ENCODE measurements at regions not wholly inside any gene's neighbourhood (a gene's known extent, or its start where the extent isn't known, plus 50 kb on each side); places are given as distances from the start of the nearest gene placed in this dataset.

- intact Hi-C loops (cut with DNase I, micrococcal nuclease), result loop anchor here in 1 of 2 experiments (5.0 to 10.0 kb wide), 2 partner anchors 581 to 1083 kb away; partner anchors contain the start of gene HOXA9
- DNase-seq (no peak), ATAC-seq (ENCODE audit: poor library complexity) (no peak)
- CTCF ChIA-PET, result interaction anchor here (0.6 to 1.2 kb wide), 2 partner anchors 9 to 30 kb away, joined by 3 to 5 read pairs; no protein-coding TSS in a partner anchor
- Histone ChIP-seq H3K36me3 (ENCODE audit: insufficient read depth, low read length) (no peaks in the 10 kb centered on the region), H3K9me3 (ENCODE audit: control insufficient read depth in 1 of 2, insufficient read depth in 1 of 2, low read length in 2 of 2) (no peaks in the 10 kb centered on the region), H3K27me3 (ENCODE audit: control insufficient read depth in 1 of 2, insufficient read depth in 2 of 2, low read length in 2 of 2) (peaks cover 5 to 26% of the 10 kb centered on the region in 2 experiments), H3K27ac (ENCODE audit: low read depth in 1 of 2, low read length in 2 of 2) (no peak overlapping the region), H3K4me3 (ENCODE audit: low read length) (no peak overlapping the region), H3K4me1 (ENCODE audit: insufficient read depth, low read length) (peaks cover 4% of the 10 kb centered on the region)
- no peak overlapping the region for H3K27ac Mint-ChIP-seq
- POLR2A ChIA-PET, result no interaction called here
- no peaks in the 10 kb centered on the region for H3K9me3 Mint-ChIP-seq
- H3K4me1 Mint-ChIP-seq (ENCODE audit: low read depth), result peaks cover 11% of the 10 kb centered on the region
- H3K36me3 Mint-ChIP-seq (ENCODE audit: low read depth), result no peaks in the 10 kb centered on the region
- no peak for TF ChIP-seq CTCF (IDR thresholded peaks at IDR 0.05)
- H3K27me3 Mint-ChIP-seq, result peaks cover 27% of the 10 kb centered on the region
- H3K4me3 Mint-ChIP-seq, result no peak overlapping the region
These were observed 70.4 kb upstream of the NFE2L3 start for GRCh38 chr7:26081638-26082037.

GRCh38 chr7:26083113-26083512, 68.9 kb upstream of the NFE2L3 start:
- H3K4me3 Mint-ChIP-seq, result no peak overlapping the region
- H3K36me3 Mint-ChIP-seq (ENCODE audit: low read depth), result no peaks in the 10 kb centered on the region
- peaks cover 21% of the 10 kb centered on the region for H3K27me3 Mint-ChIP-seq
- POLR2A ChIA-PET, result interaction anchor here (0.8 to 1.1 kb wide), 3 partner anchors 100 to 202 kb away, joined by 3 read pairs; no protein-coding TSS in a partner anchor
- ATAC-seq (ENCODE audit: poor library complexity) (no peak), DNase-seq (no peak)
- Histone ChIP-seq H3K27me3 (ENCODE audit: control insufficient read depth in 1 of 2, insufficient read depth in 2 of 2, low read length in 2 of 2) (peaks cover 5 to 17% of the 10 kb centered on the region in 2 experiments), H3K36me3 (ENCODE audit: insufficient read depth, low read length) (no peaks in the 10 kb centered on the region), H3K9me3 (ENCODE audit: control insufficient read depth in 1 of 2, insufficient read depth in 1 of 2, low read length in 2 of 2) (no peaks in the 10 kb centered on the region), H3K27ac (ENCODE audit: low read depth in 1 of 2, low read length in 2 of 2) (no peak overlapping the region), H3K4me1 (ENCODE audit: insufficient read depth, low read length) (peaks cover 4% of the 10 kb centered on the region), H3K4me3 (ENCODE audit: low read length) (no peak overlapping the region)
- H3K27ac Mint-ChIP-seq, result no peak overlapping the region
- peaks cover 11% of the 10 kb centered on the region for H3K4me1 Mint-ChIP-seq (ENCODE audit: low read depth)
- CTCF ChIA-PET, result interaction anchor here (0.8 to 1.3 kb wide), 3 partner anchors 10 to 208 kb away, joined by 3 to 4 read pairs (median 3); no protein-coding TSS in a partner anchor
- intact Hi-C loops (cut with DNase I, micrococcal nuclease), result loop anchor here in 1 of 2 experiments (5.0 to 10.0 kb wide), 2 partner anchors 579 to 1082 kb away; partner anchors contain the start of gene HOXA9
- no peak for TF ChIP-seq CTCF (IDR thresholded peaks at IDR 0.05)
- H3K9me3 Mint-ChIP-seq, result no peaks in the 10 kb centered on the region

DNA sequence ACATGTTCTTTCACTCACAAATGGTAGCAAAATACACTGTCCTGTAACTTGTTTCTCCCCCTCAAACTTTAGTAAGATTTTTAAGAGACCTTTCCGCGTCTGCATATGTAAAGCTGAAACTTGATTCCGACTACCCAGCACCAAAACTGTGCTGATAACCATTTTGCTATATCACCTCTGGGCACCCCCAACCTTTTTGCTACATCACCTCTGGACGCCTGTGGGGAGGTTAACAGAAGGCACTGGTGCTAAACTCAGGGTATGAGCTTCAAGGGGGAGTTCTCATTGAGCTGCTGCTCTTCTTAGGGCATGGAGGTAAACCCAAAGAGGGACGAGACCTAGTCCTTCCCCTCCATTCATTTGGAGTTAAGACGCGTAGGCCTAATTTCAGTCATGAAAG, 67.6 kb upstream of the NFE2L3 start:
- no peak for TF ChIP-seq CTCF (IDR thresholded peaks at IDR 0.05)
- Histone ChIP-seq H3K4me3 (ENCODE audit: low read length) (no peak overlapping the region), H3K27me3 (ENCODE audit: control insufficient read depth in 1 of 2, insufficient read depth in 2 of 2, low read length in 2 of 2) (peaks cover 0 to 7% of the 10 kb centered on the region in 2 experiments), H3K27ac (ENCODE audit: low read depth in 1 of 2, low read length in 2 of 2) (no peak overlapping the region), H3K36me3 (ENCODE audit: insufficient read depth, low read length) (no peaks in the 10 kb centered on the region), H3K9me3 (ENCODE audit: control insufficient read depth in 1 of 2, insufficient read depth in 1 of 2, low read length in 2 of 2) (no peaks in the 10 kb centered on the region), H3K4me1 (ENCODE audit: insufficient read depth, low read length) (no peaks in the 10 kb centered on the region)
- POLR2A ChIA-PET, result interaction anchor here (1.1 kb wide), 1 partner anchor 115 kb away, joined by 3 read pairs; no protein-coding TSS in a partner anchor
- H3K27ac Mint-ChIP-seq, result no peak overlapping the region
- intact Hi-C loops (cut with DNase I, micrococcal nuclease), result loop anchor here in 1 of 2 experiments (5.0 to 10.0 kb wide), 2 partner anchors 578 to 1080 kb away; partner anchors contain the start of gene HOXA9
- no peak overlapping the region for H3K4me3 Mint-ChIP-seq
- ATAC-seq (ENCODE audit: poor library complexity), result no peak
- H3K36me3 Mint-ChIP-seq (ENCODE audit: low read depth), result no peaks in the 10 kb centered on the region
- H3K4me1 Mint-ChIP-seq (ENCODE audit: low read depth), result peaks cover 2% of the 10 kb centered on the region
- H3K27me3 Mint-ChIP-seq, result peaks cover 13% of the 10 kb centered on the region
- CTCF ChIA-PET, result no interaction called here
- H3K9me3 Mint-ChIP-seq, result no peaks in the 10 kb centered on the region
- no peak for DNase-seq
